Suprapubic skin (tissue), 4 donors: ENCODE measurements at regions not wholly inside any gene's neighbourhood (a gene's known extent, or its start where the extent isn't known, plus 50 kb on each side); places are given as distances from the start of the nearest gene placed in this dataset.

Experiments used
- DNase-seq, 2 donors: peaks; one replicate each; pipeline ENCODE4 v3.0.0-alpha.2; 2019; ENCODE audit warnings: low spot score in 2 of 2
- H3K27ac ChIP-seq: fragments of 200-600 bp; sonication (generic); one replicate; pipeline ENCODE4 v1.5.1; 2019
- H3K27me3 ChIP-seq: fragments of 200-600 bp; sonication (generic); one replicate; pipeline ENCODE4 v1.5.1; 2019
- H3K36me3 ChIP-seq: fragments of 200-600 bp; sonication (generic); one replicate; pipeline ENCODE4 v1.5.1; 2019
- H3K4me1 ChIP-seq: fragments of 200-600 bp; sonication (generic); one replicate; pipeline ENCODE4 v1.5.1; 2019
- H3K4me3 ChIP-seq: fragments of 200-600 bp; sonication (generic); one replicate; pipeline ENCODE4 v1.5.1; 2019; ENCODE audit warnings: mild to moderate bottlenecking
- H3K9me3 ChIP-seq: fragments of 200-600 bp; sonication (generic); one replicate; pipeline ENCODE4 v1.5.1; 2019
- EP300 ChIP-seq: sonication (generic); formaldehyde crosslinking; IDR thresholded peaks from one replicate; pipeline ENCODE4 v1.6.1; 2017; ENCODE audit warnings: antibody characterized with exemption
- POLR2A ChIP-seq, 2 donors: fragments of 450-650 bp; IDR thresholded peaks; one replicate each; pipeline ENCODE4 v1.6.1; 2017; ENCODE audit warnings: antibody characterized with exemption in 2 of 2, mild to moderate bottlenecking in 2 of 2, moderate library complexity in 2 of 2
- POLR2AphosphoS5 ChIP-seq, 3 donors: sonication (generic); formaldehyde crosslinking; IDR thresholded peaks; one replicate each; pipeline ENCODE4 v1.6.1; 2017; ENCODE audit warnings: antibody characterized with exemption in 3 of 3
- WGBS: methylation state at CpG from one replicate; pipeline ENCODE4 v1.1.5; 2018; 5-methylcytosine and 5-hydroxymethylcytosine counted together
- TF ChIP-seq, protein P1 (sequence below), 2 donors: fragments of 200-600 bp in 1 of 2; fragments of 450-650 bp in 1 of 2; sonication (generic) in 1 of 2; IDR thresholded peaks; one replicate each; pipeline ENCODE4 v1.5.1; 2016 to 2019; ENCODE audit warnings: antibody characterized with exemption in 2 of 2, mild to moderate bottlenecking in 1 of 2, moderate library complexity in 1 of 2

DNA sequence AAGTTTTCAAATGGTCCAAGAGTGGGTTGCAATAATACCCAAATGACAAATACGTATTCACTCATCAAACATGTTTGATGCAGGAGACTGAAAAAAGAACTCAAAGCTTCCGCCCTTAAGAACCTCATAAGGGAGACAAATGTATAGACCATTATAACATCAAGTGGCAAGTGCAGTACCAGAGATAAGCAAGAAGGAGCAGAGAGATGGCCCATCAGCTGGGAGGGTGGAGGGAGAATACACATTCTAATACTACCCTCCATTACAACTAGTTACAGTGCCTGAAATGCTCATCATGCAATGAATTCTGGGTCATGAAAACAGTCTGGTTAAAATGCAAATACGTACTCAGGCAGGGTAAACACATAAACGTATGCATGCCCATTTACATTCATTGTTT lies 304.0 kb downstream of the SHQ1 start:
- DNase-seq = no peak
- no peak overlapping the region for H3K4me3 ChIP-seq
- no peaks in the 10 kb centered on the region for H3K36me3 ChIP-seq
- no peaks in the 10 kb centered on the region for H3K27me3 ChIP-seq
- H3K27ac ChIP-seq = no peak overlapping the region
- TF ChIP-seq EP300 (no peak), POLR2AphosphoS5 (IDR thresholded peaks at IDR 0.05) (no peak), POLR2A (IDR thresholded peaks at IDR 0.05) (no peak)
- TF ChIP-seq, protein P1, sequence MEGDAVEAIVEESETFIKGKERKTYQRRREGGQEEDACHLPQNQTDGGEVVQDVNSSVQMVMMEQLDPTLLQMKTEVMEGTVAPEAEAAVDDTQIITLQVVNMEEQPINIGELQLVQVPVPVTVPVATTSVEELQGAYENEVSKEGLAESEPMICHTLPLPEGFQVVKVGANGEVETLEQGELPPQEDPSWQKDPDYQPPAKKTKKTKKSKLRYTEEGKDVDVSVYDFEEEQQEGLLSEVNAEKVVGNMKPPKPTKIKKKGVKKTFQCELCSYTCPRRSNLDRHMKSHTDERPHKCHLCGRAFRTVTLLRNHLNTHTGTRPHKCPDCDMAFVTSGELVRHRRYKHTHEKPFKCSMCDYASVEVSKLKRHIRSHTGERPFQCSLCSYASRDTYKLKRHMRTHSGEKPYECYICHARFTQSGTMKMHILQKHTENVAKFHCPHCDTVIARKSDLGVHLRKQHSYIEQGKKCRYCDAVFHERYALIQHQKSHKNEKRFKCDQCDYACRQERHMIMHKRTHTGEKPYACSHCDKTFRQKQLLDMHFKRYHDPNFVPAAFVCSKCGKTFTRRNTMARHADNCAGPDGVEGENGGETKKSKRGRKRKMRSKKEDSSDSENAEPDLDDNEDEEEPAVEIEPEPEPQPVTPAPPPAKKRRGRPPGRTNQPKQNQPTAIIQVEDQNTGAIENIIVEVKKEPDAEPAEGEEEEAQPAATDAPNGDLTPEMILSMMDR (IDR thresholded peaks at IDR 0.05) = no peak
- no peaks in the 10 kb centered on the region for H3K9me3 ChIP-seq
- H3K4me1 ChIP-seq = no peaks in the 10 kb centered on the region
- WGBS = 88% methylated on average over 4 of the region's 4 CpGs

DNA sequence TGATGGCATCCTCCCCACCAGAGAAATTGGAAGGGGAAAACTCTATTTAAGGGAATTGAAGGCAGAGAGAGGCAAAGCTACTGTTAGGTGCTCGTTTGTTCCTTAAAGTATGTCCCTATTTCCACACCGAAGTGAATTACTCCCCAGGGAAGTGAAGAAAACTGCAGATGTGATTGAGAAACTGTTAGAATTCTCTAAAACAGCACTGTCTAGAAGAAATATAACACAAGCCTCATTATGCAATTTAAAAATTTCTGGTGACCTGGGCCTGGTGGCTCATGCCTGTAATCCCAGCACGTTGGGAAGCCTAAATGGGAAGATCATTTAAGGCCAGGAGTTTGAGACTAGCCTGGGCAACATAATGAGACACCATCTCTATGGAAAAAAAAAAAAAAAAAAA lies 305.0 kb downstream of the SHQ1 start:
- Histone ChIP-seq H3K4me3 (no peak overlapping the region), H3K27me3 (no peaks in the 10 kb centered on the region), H3K4me1 (peaks cover 2% of the 10 kb centered on the region), H3K27ac (no peak overlapping the region), H3K36me3 (no peaks in the 10 kb centered on the region), H3K9me3 (no peaks in the 10 kb centered on the region)
- TF ChIP-seq POLR2AphosphoS5 (IDR thresholded peaks at IDR 0.05) (no peak), POLR2A (IDR thresholded peaks at IDR 0.05) (no peak), EP300 (no peak)
- TF ChIP-seq, protein P1 (IDR thresholded peaks at IDR 0.05) = no peak
- no peak for DNase-seq
- 80% methylated on average over 3 of the region's 3 CpGs for WGBS

DNA sequence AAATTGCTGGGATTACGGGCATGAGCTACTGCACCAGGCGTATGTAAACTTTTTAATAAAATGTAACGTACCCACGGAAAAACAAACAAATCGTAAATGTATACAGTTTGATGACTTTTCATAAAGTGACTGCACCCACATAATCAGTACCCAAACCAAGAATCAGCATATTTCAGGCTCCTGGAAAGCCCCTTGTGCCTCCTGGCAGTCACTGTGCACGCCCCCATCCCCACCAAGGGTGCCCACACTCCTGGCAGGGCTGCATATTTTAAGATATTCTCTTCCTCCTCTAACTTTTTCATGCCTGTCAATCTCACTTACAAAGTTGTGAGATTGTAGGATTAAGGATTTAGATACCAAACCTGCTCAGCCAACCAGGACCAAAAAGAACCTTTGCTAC lies 305.5 kb downstream of the SHQ1 start:
- H3K27ac ChIP-seq = no peak overlapping the region
- WGBS = 95% methylated on average over 6 of the region's 6 CpGs
- no peak for DNase-seq

DNA sequence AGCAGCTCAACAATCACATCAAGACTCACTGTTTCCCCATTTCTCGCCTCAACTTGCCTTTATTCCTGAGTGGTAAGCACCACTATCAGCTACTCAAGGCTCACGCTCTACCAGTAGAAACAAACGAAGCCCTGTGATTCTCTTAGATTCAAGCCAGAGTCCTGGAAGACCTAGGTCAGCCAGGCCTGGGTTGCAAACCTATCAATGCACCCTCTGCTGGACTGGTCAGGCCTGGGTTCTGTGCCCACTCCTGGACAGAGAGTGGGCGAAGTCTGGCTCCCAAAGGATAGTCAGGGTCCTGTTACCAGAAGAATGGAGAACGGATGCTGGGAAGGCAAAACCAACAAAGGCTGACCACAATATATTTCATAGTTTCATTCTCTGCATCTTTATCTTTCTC lies 308.4 kb downstream of the SHQ1 start:
- no peak for DNase-seq
- Histone ChIP-seq H3K27me3 (no peaks in the 10 kb centered on the region), H3K36me3 (no peaks in the 10 kb centered on the region), H3K27ac (no peak overlapping the region), H3K4me3 (no peak overlapping the region), H3K4me1 (peaks cover 5% of the 10 kb centered on the region), H3K9me3 (no peaks in the 10 kb centered on the region)
- 90% methylated on average over 5 of the region's 5 CpGs for WGBS
- TF ChIP-seq POLR2A (IDR thresholded peaks at IDR 0.05) (no peak), EP300 (no peak), POLR2AphosphoS5 (IDR thresholded peaks at IDR 0.05) (no peak)
- TF ChIP-seq, protein P1 (IDR thresholded peaks at IDR 0.05) = no peak

More for the DNA sequence above, 305.5 kb downstream of the SHQ1 start:
- Histone ChIP-seq H3K36me3 (no peaks in the 10 kb centered on the region), H3K4me3 (no peak overlapping the region), H3K9me3 (no peaks in the 10 kb centered on the region), H3K27me3 (no peaks in the 10 kb centered on the region), H3K4me1 (peaks cover 5% of the 10 kb centered on the region)
- TF ChIP-seq POLR2AphosphoS5 (IDR thresholded peaks at IDR 0.05) (no peak), EP300 (no peak), POLR2A (IDR thresholded peaks at IDR 0.05) (no peak)
- TF ChIP-seq, protein P1 (IDR thresholded peaks at IDR 0.05) = no peak

DNA sequence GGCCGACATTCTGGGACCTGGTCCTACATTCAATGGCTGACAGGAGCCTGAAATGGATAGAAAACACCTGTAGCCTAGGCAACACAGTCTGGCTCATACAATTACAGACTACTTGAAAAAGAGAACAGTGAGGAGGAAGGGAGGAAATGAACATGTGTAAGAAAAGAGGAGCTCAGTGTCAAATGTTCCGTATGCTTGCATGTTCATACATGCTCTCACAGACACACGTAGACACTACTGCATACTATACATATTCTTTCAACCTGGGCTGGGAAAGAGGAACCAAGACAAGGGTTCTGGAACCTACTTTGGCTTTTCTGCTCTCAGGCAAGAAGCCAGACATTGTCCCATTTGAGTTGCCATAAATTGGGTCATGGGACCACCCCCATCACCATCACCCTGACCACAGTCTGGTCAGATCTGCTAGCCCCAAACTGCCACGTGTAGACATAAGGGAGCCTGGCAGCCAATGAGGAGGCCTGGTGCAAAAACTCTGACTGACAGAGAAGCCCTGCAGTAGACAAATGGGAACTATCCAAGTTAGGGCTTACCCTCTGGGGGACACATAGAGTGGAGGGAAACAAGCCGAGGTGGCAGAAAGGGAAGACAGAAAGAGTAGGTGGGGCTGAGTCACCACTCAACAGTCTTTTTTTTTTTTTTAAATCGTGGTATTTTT lies 310.0 kb downstream of the SHQ1 start:
- Histone ChIP-seq H3K27me3 (no peaks in the 10 kb centered on the region), H3K36me3 (no peaks in the 10 kb centered on the region), H3K9me3 (no peaks in the 10 kb centered on the region), H3K27ac (no peak overlapping the region), H3K4me1 (peaks cover 5% of the 10 kb centered on the region), H3K4me3 (no peak overlapping the region)
- TF ChIP-seq POLR2A (IDR thresholded peaks at IDR 0.05) (no peak), EP300 (no peak), POLR2AphosphoS5 (IDR thresholded peaks at IDR 0.05) (no peak)
- TF ChIP-seq, protein P1 (IDR thresholded peaks at IDR 0.05) = no peak
- 52% methylated on average over 6 of the region's 6 CpGs for WGBS
- no peak for DNase-seq
